Activated CD4-positive, alpha-beta memory T cell treated with anti-CD3 and anti-CD28 coated beads, Interleukin-2, amount 10 ng/mL, durations not matched to agents 7 days and 5 days (primary cell): ENCODE measurements at regions not wholly inside any gene's neighbourhood (a gene's known extent, or its start where the extent isn't known, plus 50 kb on each side); places are given as distances from the start of the nearest gene placed in this dataset.

Source experiments
- CTCF ChIA-PET: fragments of 350-600 bp; sonication (Branson Sonifier 250); formaldehyde crosslinking; loops from one replicate; lab custom pipeline; 2021; ENCODE audit warnings: antibody characterized with exemption, inconsistent platforms; lab: Charles Lee
- POLR2A ChIA-PET: fragments of 350-600 bp; sonication (Branson Sonifier 250); formaldehyde crosslinking; loops from one replicate; lab custom pipeline; 2021; ENCODE audit warnings: antibody characterized with exemption; lab: Charles Lee
- DNase-seq: peaks from one replicate; pipeline ENCODE4 v3.0.0-alpha.2; 2020
- H3K27ac Mint-ChIP-seq: one replicate; pipeline ENCODE4 v1.8.0; 2021; ENCODE audit warnings: mild to moderate bottlenecking, mixed read lengths
- H3K27me3 Mint-ChIP-seq: one replicate; pipeline ENCODE4 v1.8.0; 2021; ENCODE audit warnings: mixed read lengths
- H3K36me3 Mint-ChIP-seq: one replicate; pipeline ENCODE4 v1.8.0; 2021; ENCODE audit warnings: low read depth, mixed read lengths
- H3K4me1 Mint-ChIP-seq: one replicate; pipeline ENCODE4 v1.8.0; 2021; ENCODE audit warnings: mixed read lengths
- H3K4me3 Mint-ChIP-seq: one replicate; pipeline ENCODE4 v1.8.0; 2021; ENCODE audit warnings: mild to moderate bottlenecking, mixed read lengths
- H3K9me3 Mint-ChIP-seq: one replicate; pipeline ENCODE4 v1.8.0; 2021; ENCODE audit warnings: mixed read lengths

DNA sequence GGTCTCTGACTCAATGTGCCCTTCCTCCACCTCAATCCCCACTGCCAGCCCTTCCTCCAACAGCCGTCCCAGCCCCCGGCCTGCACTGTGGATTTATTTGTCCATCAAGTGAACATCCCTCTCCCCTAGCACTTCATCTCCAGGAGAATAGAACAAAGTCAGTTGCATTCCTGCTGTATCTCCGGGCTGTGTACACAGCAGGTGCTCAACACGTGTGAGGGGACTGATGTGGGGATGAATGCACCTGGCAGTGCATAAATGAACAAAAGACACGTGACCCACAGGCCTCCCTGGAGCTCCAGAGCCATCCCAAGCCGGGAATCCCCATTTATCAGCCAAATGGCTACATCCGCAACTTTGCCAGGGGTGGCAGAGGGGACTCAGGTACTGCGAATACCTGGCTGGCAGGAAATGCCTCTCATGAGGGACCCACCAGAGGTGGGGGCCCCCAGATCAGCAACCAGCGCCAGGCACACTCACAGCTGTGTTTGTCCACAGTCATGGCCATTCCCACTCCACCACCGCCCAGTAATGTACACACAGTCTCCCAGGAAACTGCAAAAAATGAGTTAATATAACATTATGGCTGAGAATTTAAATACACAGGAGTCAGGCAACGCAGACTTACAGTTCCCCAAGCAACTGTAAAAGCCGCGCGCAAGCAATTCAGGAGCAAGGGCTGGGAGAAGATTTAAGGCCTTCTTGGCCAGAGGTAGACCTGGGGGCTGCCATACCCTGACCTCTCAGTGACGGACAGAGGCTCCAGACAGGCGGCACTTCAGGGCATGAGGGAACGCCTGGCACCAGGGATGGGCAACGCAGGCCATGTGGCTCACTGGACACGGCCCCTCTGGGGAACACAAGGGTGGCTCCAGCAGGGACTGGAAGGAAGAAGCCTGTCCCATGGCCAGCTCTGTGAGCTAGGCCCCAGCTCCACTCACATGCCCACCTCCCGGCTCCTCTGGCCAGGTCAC is 50.3 kb upstream of the TCF20 start:
- Mint-ChIP-seq H3K36me3 (peaks cover 8% of the 10 kb centered on the region), H3K9me3 (peaks cover 4% of the 10 kb centered on the region), H3K4me1 (peaks cover 25% of the 10 kb centered on the region), H3K27me3 (no peaks in the 10 kb centered on the region), H3K27ac (no peak overlapping the region), H3K4me3 (no peak overlapping the region)
- ChIA-PET POLR2A (no interaction called here), CTCF (no interaction called here)
- DNase-seq: no peak
